ENCODE measurements at regions not wholly inside any gene's neighbourhood (a gene's known extent, or its start where the extent isn't known, plus 50 kb on each side); places are given as distances from the start of the nearest gene placed in this dataset.

GRCh38 chr3:30184091-30184810, 422.1 kb upstream of the TGFBR2 start:
- TF ChIP-seq EZH2 (IDR thresholded peaks at IDR 0.05; ENCODE audit: borderline replicate concordance) = no peak
- TF ChIP-seq EZH2phosphoT487 (IDR thresholded peaks at IDR 0.05; ENCODE audit: low read depth, severe bottlenecking, unreplicated experiment) = no peak

All from hepatocyte (in vitro differentiated cells).